ENCODE measurements at regions not wholly inside any gene's neighbourhood (a gene's known extent, or its start where the extent isn't known, plus 50 kb on each side); places are given as distances from the start of the nearest gene placed in this dataset.

DNA sequence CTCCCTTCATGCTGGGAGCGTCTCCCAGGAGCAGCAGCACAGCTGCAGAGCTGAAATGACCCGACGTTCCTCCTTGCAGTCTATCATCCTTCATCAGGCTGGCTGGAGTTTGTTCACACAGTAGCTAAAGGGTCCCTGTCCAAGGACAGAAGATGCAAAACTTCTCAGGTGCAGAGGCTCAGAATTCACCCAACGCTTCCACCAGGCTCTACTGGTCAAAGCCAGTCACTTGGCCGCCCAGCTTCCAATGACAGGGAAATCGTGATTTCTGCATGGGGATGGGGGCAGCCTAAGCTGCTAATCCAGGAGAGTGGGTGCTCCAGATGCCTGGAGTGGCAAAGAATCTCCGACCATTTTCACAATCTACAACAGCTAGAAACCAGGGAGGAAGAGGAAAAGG is 97.0 kb upstream of the SALL3 start:
- TF ChIP-seq, protein P1, sequence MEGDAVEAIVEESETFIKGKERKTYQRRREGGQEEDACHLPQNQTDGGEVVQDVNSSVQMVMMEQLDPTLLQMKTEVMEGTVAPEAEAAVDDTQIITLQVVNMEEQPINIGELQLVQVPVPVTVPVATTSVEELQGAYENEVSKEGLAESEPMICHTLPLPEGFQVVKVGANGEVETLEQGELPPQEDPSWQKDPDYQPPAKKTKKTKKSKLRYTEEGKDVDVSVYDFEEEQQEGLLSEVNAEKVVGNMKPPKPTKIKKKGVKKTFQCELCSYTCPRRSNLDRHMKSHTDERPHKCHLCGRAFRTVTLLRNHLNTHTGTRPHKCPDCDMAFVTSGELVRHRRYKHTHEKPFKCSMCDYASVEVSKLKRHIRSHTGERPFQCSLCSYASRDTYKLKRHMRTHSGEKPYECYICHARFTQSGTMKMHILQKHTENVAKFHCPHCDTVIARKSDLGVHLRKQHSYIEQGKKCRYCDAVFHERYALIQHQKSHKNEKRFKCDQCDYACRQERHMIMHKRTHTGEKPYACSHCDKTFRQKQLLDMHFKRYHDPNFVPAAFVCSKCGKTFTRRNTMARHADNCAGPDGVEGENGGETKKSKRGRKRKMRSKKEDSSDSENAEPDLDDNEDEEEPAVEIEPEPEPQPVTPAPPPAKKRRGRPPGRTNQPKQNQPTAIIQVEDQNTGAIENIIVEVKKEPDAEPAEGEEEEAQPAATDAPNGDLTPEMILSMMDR (IDR thresholded peaks at IDR 0.05): no peak
- no peak for TF ChIP-seq POLR2A (IDR thresholded peaks at IDR 0.05)
